ENCODE measurements at regions not wholly inside any gene's neighbourhood (a gene's known extent, or its start where the extent isn't known, plus 50 kb on each side); places are given as distances from the start of the nearest gene placed in this dataset.

GRCh38 chr18:1416074-1416473 lies 511.4 kb downstream of the ADCYAP1 start:
- H3K36me3 ChIP-seq (ENCODE audit: control insufficient read depth, insufficient read depth, low read length), result no peaks in the 10 kb centered on the region
- CTCF ChIA-PET, result no interaction called here
- no peak overlapping the region for H3K4me3 ChIP-seq (ENCODE audit: low read depth, low read length)
- no peak for DNase-seq (ENCODE audit: low read depth)
- TF ChIP-seq, protein P1, sequence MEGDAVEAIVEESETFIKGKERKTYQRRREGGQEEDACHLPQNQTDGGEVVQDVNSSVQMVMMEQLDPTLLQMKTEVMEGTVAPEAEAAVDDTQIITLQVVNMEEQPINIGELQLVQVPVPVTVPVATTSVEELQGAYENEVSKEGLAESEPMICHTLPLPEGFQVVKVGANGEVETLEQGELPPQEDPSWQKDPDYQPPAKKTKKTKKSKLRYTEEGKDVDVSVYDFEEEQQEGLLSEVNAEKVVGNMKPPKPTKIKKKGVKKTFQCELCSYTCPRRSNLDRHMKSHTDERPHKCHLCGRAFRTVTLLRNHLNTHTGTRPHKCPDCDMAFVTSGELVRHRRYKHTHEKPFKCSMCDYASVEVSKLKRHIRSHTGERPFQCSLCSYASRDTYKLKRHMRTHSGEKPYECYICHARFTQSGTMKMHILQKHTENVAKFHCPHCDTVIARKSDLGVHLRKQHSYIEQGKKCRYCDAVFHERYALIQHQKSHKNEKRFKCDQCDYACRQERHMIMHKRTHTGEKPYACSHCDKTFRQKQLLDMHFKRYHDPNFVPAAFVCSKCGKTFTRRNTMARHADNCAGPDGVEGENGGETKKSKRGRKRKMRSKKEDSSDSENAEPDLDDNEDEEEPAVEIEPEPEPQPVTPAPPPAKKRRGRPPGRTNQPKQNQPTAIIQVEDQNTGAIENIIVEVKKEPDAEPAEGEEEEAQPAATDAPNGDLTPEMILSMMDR (IDR thresholded peaks at IDR 0.05; ENCODE audit: insufficient read depth, low read depth, low read length), result no peak
- H3K27me3 ChIP-seq (ENCODE audit: control insufficient read depth, insufficient read depth, low read length), result no peaks in the 10 kb centered on the region
- POLR2A ChIA-PET, result no interaction called here

DNA sequence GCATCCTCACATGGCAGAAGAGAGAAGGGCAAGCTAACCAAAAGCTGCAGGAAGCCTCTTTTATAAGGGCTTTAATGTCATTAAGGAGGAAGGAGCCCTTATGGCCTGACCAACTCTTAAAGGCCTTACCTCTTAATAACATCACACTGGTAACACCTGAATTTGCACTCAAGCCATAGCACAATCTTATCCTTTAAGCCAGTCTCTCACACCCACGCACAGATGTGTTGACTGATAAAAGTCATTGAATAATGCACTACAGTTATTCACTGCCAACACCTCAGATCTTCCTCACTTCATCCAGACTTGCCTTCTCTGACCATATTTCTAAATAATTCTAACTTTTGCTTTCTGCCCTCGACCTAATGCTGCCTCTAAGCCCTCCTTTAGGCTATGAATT lies 516.8 kb downstream of the ADCYAP1 start:
- DNase-seq (ENCODE audit: low read depth), result no peak
- Histone ChIP-seq H3K27me3 (ENCODE audit: control insufficient read depth, insufficient read depth, low read length) (no peaks in the 10 kb centered on the region), H3K36me3 (ENCODE audit: control insufficient read depth, insufficient read depth, low read length) (no peaks in the 10 kb centered on the region), H3K4me3 (ENCODE audit: low read depth, low read length) (no peak overlapping the region)
- ChIA-PET POLR2A (no interaction called here), CTCF (no interaction called here)
- TF ChIP-seq, protein P1 (IDR thresholded peaks at IDR 0.05; ENCODE audit: insufficient read depth, low read depth, low read length), result no peak

GRCh38 chr18:1422634-1423033 lies 518.0 kb downstream of the ADCYAP1 start:
- CTCF ChIA-PET, result no interaction called here
- TF ChIP-seq, protein P1 (IDR thresholded peaks at IDR 0.05; ENCODE audit: insufficient read depth, low read depth, low read length), result no peak
- DNase-seq (ENCODE audit: low read depth), result no peak
- POLR2A ChIA-PET, result no interaction called here
- no peaks in the 10 kb centered on the region for H3K27me3 ChIP-seq (ENCODE audit: control insufficient read depth, insufficient read depth, low read length)
- no peak overlapping the region for H3K4me3 ChIP-seq (ENCODE audit: low read depth, low read length)
- no peaks in the 10 kb centered on the region for H3K36me3 ChIP-seq (ENCODE audit: control insufficient read depth, insufficient read depth, low read length)

DNA sequence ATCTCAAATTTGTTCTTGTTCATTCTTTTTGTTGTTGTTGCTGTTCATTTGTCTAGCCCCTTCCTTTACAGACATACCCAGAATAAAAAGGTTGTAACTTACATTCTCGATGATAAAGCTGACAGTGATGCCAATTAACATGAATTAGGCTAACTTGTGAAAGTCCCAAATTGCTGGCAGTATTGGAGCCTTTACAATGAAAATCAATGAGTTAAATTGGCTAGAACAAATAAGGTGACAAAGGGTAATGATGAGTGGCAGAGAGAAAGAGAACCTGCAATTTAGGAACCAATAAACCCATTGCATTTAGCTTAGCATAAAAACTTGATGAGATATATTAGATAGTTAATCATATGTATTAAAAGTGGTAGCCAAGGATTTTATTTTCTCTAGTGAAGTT lies 521.0 kb downstream of the ADCYAP1 start:
- TF ChIP-seq, protein P1 (IDR thresholded peaks at IDR 0.05; ENCODE audit: insufficient read depth, low read depth, low read length), result no peak
- no peak for DNase-seq (ENCODE audit: low read depth)
- Histone ChIP-seq H3K36me3 (ENCODE audit: control insufficient read depth, insufficient read depth, low read length) (no peaks in the 10 kb centered on the region), H3K27me3 (ENCODE audit: control insufficient read depth, insufficient read depth, low read length) (no peaks in the 10 kb centered on the region), H3K4me3 (ENCODE audit: low read depth, low read length) (no peak overlapping the region)
- CTCF ChIA-PET, result no interaction called here
- POLR2A ChIA-PET, result no interaction called here

DNA sequence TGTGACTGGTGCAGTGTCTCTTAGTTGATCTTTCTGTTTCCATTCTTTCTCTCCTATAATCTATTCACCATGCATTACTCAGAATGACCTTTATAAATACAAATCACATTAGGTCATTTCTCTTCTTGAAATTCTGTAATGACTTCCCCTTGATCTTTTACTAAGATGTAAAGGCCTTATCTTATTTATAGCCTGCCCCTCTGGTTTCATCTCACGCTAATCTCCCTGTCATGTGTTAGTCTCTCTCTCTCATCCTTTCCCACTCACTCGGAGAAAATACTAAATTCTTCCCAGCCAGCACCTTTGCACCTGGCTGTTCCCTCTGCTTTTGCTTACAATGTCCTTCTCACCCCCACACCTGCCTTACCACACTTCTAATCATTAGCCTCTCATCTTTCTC lies 530.8 kb downstream of the ADCYAP1 start:
- DNase-seq (ENCODE audit: low read depth), result no peak
- no peak overlapping the region for H3K4me3 ChIP-seq (ENCODE audit: low read depth, low read length)
- TF ChIP-seq, protein P1 (IDR thresholded peaks at IDR 0.05; ENCODE audit: insufficient read depth, low read depth, low read length), result no peak
- ChIA-PET POLR2A (no interaction called here), CTCF (interaction anchor here (0.7 kb wide), 1 partner anchor 31 kb away, joined by 3 read pairs; no protein-coding TSS in a partner anchor)
- no peaks in the 10 kb centered on the region for H3K27me3 ChIP-seq (ENCODE audit: control insufficient read depth, insufficient read depth, low read length)
- no peaks in the 10 kb centered on the region for H3K36me3 ChIP-seq (ENCODE audit: control insufficient read depth, insufficient read depth, low read length)

Measured in BJ (cell line).